ENCODE measurements at regions not wholly inside any gene's neighbourhood (a gene's known extent, or its start where the extent isn't known, plus 50 kb on each side); places are given as distances from the start of the nearest gene placed in this dataset.

GRCh38 chr18:76688724-76689472 lies 133.5 kb upstream of the ZNF236 start:
- H3K27me3 Mint-ChIP-seq, result peaks cover 4% of the 10 kb centered on the region
- no peak overlapping the region for H3K4me3 Mint-ChIP-seq
- intact Hi-C loops (cut with micrococcal nuclease), result no loop called here
- POLR2A ChIA-PET, result interaction anchor here (0.5 kb wide), 1 partner anchor 103 kb away, joined by 4 read pairs; no protein-coding TSS in a partner anchor
- ATAC-seq (ENCODE audit: low read depth) (no peak), DNase-seq (no peak)
- no peak overlapping the region for H3K27ac Mint-ChIP-seq
- no peak for TF ChIP-seq CTCF (IDR thresholded peaks at IDR 0.05)
- CTCF ChIA-PET, result no interaction called here
- H3K36me3 Mint-ChIP-seq (ENCODE audit: low read depth), result no peaks in the 10 kb centered on the region
- no peaks in the 10 kb centered on the region for H3K4me1 Mint-ChIP-seq
- H3K9me3 Mint-ChIP-seq, result no peaks in the 10 kb centered on the region

- no peak for ATAC-seq (ENCODE audit: low read depth)
- Mint-ChIP-seq H3K4me3 (no peak overlapping the region), H3K9me3 (no peaks in the 10 kb centered on the region), H3K4me1 (no peaks in the 10 kb centered on the region), H3K36me3 (ENCODE audit: low read depth) (no peaks in the 10 kb centered on the region), H3K27ac (no peak overlapping the region), H3K27me3 (peaks cover 4% of the 10 kb centered on the region)
- intact Hi-C loops (cut with micrococcal nuclease), result no loop called here
- no peak for DNase-seq
- CTCF ChIA-PET, result interaction anchor here (1.5 kb wide), 1 partner anchor 288 kb away, joined by 7 read pairs; no protein-coding TSS in a partner anchor
- POLR2A ChIA-PET, result no interaction called here
- no peak for TF ChIP-seq CTCF (IDR thresholded peaks at IDR 0.05)
Observed at GRCh38 chr18:76687304-76687962, 134.9 kb upstream of the ZNF236 start.

- Mint-ChIP-seq H3K9me3 (no peaks in the 10 kb centered on the region), H3K27ac (no peak overlapping the region), H3K4me3 (no peak overlapping the region), H3K36me3 (ENCODE audit: low read depth) (no peaks in the 10 kb centered on the region), H3K27me3 (peaks cover 4% of the 10 kb centered on the region), H3K4me1 (no peaks in the 10 kb centered on the region)
- ATAC-seq (ENCODE audit: low read depth) (no peak), DNase-seq (no peak)
- POLR2A ChIA-PET, result no interaction called here
- intact Hi-C loops (cut with micrococcal nuclease), result loop anchor here (1.0 kb wide), 1 partner anchor 287 kb away; no protein-coding TSS in a partner anchor
- no peak for TF ChIP-seq CTCF (IDR thresholded peaks at IDR 0.05)
- CTCF ChIA-PET, result interaction anchor here (1.5 kb wide), 1 partner anchor 287 kb away, joined by 7 read pairs; no protein-coding TSS in a partner anchor
Observed at GRCh38 chr18:76686737-76687231, 135.6 kb upstream of the ZNF236 start.

- DNase-seq, result no peak
- POLR2A ChIA-PET, result no interaction called here
- H3K27me3 Mint-ChIP-seq, result peaks cover 4% of the 10 kb centered on the region
- no peak for TF ChIP-seq CTCF (IDR thresholded peaks at IDR 0.05)
- H3K36me3 Mint-ChIP-seq (ENCODE audit: low read depth), result no peaks in the 10 kb centered on the region
- H3K27ac Mint-ChIP-seq, result no peak overlapping the region
- ATAC-seq (ENCODE audit: low read depth), result no peak
- CTCF ChIA-PET, result no interaction called here
- no peaks in the 10 kb centered on the region for H3K4me1 Mint-ChIP-seq
- no peak overlapping the region for H3K4me3 Mint-ChIP-seq
- no peaks in the 10 kb centered on the region for H3K9me3 Mint-ChIP-seq
- intact Hi-C loops (cut with micrococcal nuclease), result loop anchor here (1.0 kb wide), 1 partner anchor 287 kb away; no protein-coding TSS in a partner anchor
Observed at GRCh38 chr18:76685860-76686259, 136.5 kb upstream of the ZNF236 start.

- ChIA-PET POLR2A (no interaction called here), CTCF (no interaction called here)
- DNase-seq, result no peak
- Mint-ChIP-seq H3K9me3 (no peaks in the 10 kb centered on the region), H3K4me3 (no peak overlapping the region), H3K4me1 (no peaks in the 10 kb centered on the region), H3K27me3 (peaks cover 4% of the 10 kb centered on the region), H3K27ac (no peak overlapping the region), H3K36me3 (ENCODE audit: low read depth) (no peaks in the 10 kb centered on the region)
- intact Hi-C loops (cut with micrococcal nuclease), result no loop called here
- no peak for ATAC-seq (ENCODE audit: low read depth)
- no peak for TF ChIP-seq CTCF (IDR thresholded peaks at IDR 0.05)
Observed at GRCh38 chr18:76685402-76685801, 137.0 kb upstream of the ZNF236 start.
